Muscle layer of duodenum (tissue), 2 donors: ENCODE measurements at regions not wholly inside any gene's neighbourhood (a gene's known extent, or its start where the extent isn't known, plus 50 kb on each side); places are given as distances from the start of the nearest gene placed in this dataset.
"Not testable (repeated sequence)": the region's sequence is repeated elsewhere in the genome, so short reads cannot be mapped to it uniquely, and the experiment has no call there.

Experiments used
- H3K27ac ChIP-seq: one replicate; pipeline ENCODE4 v1.7.0; 2013; ENCODE audit warnings: mild to moderate bottlenecking, low read length
- H3K27me3 ChIP-seq: one replicate; pipeline ENCODE4 v1.7.0; 2013; ENCODE audit warnings: low read depth, mild to moderate bottlenecking, control low read depth, low read length
- H3K36me3 ChIP-seq, 2 donors: one replicate each; pipeline ENCODE4 v1.7.0; 2013; ENCODE audit warnings: low read length in 2 of 2, control low read depth in 1 of 2, mild to moderate bottlenecking in 1 of 2; ENCODE audit not compliant: insufficient read depth in 2 of 2, control insufficient read depth in 1 of 2
- H3K4me1 ChIP-seq, 2 donors: one replicate each; pipeline ENCODE4 v1.7.0; 2013; ENCODE audit warnings: low read length in 2 of 2, mild to moderate bottlenecking in 2 of 2, control low read depth in 1 of 2, moderate library complexity in 1 of 2; ENCODE audit not compliant: insufficient read depth in 2 of 2, control insufficient read depth in 1 of 2
- H3K4me3 ChIP-seq, 2 donors: one replicate each; pipeline ENCODE4 v1.7.0; 2013; ENCODE audit warnings: low read length in 2 of 2, low read depth in 1 of 2, mild to moderate bottlenecking in 1 of 2
- H3K9me3 ChIP-seq, 2 donors: one replicate each; pipeline ENCODE4 v1.7.0; 2013; ENCODE audit warnings: low read length in 2 of 2, control low read depth in 1 of 2, mild to moderate bottlenecking in 1 of 2; ENCODE audit not compliant: control insufficient read depth in 1 of 2
- donor health status: healthy.

DNA sequence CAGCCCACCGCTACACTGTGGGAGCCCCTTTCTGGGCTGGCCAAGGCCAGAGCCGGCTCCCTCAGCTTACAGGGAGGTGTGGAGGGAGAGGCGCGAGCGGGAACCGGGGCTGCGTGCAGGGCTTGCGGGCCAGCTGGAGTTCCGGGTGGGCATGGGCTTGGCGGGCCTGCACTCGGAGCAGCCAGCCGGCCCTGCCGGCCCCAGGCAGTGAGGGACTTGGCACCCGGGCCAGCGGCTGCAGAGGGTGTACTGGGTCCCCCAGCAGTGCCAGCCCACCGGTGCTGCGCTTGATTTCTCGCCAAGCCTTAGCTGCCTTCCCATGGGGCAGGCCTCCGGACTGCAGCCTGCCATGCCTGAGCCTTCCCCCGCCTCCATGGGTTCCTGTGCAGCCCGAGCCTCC, 306.2 kb downstream of the PPP4R3C start:
- H3K4me3 ChIP-seq, H3K27me3 ChIP-seq, H3K36me3 ChIP-seq, H3K4me1 ChIP-seq, H3K27ac ChIP-seq, H3K9me3 ChIP-seq: not testable (repeated sequence)

DNA sequence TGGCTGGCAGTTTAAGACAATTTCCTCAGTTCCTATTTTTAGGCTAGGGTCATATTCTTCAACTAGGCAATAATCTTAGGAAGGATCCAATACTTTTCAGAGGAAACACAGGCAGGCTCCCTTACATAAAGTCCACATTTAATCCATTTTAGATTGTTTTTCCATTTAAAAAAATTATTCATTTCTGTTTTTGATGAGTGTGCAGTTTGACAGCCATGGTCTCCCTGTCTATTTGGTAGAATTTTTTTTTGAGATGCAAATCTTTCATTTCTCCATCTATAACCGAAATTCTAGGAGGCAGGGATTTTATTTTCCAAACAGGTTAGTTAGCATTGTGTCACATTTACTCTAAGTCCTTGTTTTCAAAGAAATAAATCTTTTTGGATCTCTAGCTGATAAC, 326.8 kb downstream of the PPP4R3C start:
- H3K27me3 ChIP-seq, result no peaks in the 10 kb centered on the region
- H3K36me3 ChIP-seq, result no peaks in the 10 kb centered on the region
- no peaks in the 10 kb centered on the region for H3K9me3 ChIP-seq
- H3K4me3 ChIP-seq, result no peak overlapping the region
- H3K27ac ChIP-seq, result no peak overlapping the region
- no peaks in the 10 kb centered on the region for H3K4me1 ChIP-seq

DNA sequence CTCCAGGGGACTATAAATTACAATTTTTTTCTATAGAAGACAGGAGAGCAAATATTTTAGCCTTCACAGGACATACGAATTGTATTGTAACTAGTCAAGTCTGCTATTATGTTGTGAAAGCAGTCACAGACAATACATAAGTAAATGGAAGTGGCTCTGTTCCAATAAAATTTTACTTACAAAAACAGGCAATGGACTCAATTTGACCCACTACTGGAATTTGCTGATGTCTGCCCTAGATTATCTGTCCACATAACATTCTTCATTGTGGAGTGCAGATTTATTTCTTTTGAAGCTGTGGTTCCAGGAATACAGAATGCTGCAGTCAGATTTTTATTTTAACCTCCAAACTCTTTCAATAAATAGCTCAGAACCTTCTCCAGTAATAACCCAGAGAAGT, 330.3 kb downstream of the PPP4R3C start:
- Histone ChIP-seq H3K36me3 (no peaks in the 10 kb centered on the region), H3K4me3 (no peak overlapping the region), H3K27ac (no peak overlapping the region), H3K9me3 (peaks cover 0 to 3% of the 10 kb centered on the region in 2 donors), H3K27me3 (no peaks in the 10 kb centered on the region), H3K4me1 (no peaks in the 10 kb centered on the region)

DNA sequence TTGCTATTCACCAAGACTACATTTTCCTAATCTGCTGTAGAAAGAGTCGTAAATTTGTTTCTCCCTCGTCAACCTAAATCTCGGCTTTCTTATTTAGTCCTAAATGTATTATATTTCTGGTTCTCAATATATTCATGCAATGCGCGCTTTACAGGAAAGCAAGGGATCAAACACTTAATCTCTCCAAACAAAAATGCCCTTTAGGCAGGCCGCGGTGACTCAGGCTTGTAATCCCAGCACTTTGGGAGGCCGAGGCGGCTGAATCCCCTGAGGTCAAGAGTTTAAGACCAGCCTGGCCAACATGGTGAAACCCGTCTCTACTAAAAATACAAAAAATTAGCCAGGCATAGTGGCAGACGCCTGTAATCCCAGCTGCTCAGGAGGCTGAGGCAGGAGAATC, 376.0 kb downstream of the PPP4R3C start:
- not testable (repeated sequence) for H3K4me1 ChIP-seq, H3K9me3 ChIP-seq, H3K36me3 ChIP-seq, H3K4me3 ChIP-seq, H3K27ac ChIP-seq, H3K27me3 ChIP-seq

DNA sequence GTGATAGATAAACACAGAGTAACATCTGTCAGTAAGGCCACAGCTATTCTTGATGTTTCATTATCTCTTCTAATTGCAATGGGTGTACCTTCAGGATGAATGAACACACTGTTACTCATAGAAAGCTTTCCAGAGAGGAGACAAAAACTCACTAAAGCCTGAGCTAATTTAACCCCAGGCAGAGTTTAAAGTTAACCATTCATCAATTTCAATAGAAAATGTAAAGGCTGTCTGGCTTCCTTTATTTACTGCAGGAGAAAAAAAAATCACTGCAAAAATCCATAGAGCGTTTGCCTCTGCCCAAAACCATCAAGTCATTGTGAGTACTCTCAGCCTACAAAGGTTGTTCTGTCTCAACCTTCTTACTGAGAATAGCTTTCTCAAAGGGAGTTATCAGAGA, 376.9 kb downstream of the PPP4R3C start:
- Histone ChIP-seq H3K27ac (no peak overlapping the region), H3K4me3 (no peak overlapping the region), H3K4me1 (no peaks in the 10 kb centered on the region), H3K36me3 (no peaks in the 10 kb centered on the region), H3K27me3 (no peaks in the 10 kb centered on the region), H3K9me3 (no peaks in the 10 kb centered on the region)

DNA sequence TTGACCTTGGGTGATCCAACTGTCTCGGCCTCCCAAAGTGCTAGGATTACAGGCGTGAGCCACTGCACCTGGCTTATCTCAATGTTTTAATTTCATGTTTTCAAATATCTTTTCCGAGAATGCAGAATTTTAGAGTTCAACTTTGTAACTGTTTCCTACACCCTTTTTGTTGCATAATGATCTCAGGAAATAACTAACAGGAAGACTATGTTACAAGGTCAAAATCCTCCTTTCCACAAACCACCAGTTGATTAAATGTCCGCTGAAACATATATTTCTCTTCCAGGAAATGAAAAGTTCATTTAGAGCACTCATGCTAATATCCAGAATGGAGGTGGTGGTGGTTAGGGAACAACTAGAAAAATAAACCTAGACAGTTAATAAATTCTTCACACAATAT, 377.8 kb downstream of the PPP4R3C start:
- no peaks in the 10 kb centered on the region for H3K36me3 ChIP-seq
- H3K9me3 ChIP-seq, result no peaks in the 10 kb centered on the region
- H3K27me3 ChIP-seq, result no peaks in the 10 kb centered on the region
- H3K27ac ChIP-seq, result no peak overlapping the region
- no peaks in the 10 kb centered on the region for H3K4me1 ChIP-seq
- no peak overlapping the region for H3K4me3 ChIP-seq

DNA sequence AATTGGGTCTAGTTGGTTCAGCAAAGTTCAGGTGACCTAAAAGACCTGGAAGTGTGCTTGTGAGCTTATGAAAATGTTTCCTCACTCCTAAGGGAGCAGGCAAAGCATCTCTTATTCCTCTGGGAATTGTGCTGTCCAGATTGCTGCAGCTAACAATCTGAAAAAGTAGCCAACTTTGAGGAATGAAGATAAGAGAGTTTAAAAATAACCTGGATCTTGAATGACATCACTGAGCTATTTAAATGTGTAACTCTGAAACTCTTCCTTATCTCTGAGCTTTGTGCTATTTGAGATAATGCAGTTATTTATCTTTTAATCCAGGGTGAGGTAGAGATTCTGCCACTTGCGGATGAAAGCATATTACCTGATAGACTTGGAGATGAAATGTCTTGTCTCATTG, 384.8 kb downstream of the PPP4R3C start:
- Histone ChIP-seq H3K9me3 (peaks cover 0 to 2% of the 10 kb centered on the region in 2 donors), H3K36me3 (no peaks in the 10 kb centered on the region), H3K4me1 (no peaks in the 10 kb centered on the region), H3K27me3 (no peaks in the 10 kb centered on the region), H3K27ac (no peak overlapping the region), H3K4me3 (no peak overlapping the region)

DNA sequence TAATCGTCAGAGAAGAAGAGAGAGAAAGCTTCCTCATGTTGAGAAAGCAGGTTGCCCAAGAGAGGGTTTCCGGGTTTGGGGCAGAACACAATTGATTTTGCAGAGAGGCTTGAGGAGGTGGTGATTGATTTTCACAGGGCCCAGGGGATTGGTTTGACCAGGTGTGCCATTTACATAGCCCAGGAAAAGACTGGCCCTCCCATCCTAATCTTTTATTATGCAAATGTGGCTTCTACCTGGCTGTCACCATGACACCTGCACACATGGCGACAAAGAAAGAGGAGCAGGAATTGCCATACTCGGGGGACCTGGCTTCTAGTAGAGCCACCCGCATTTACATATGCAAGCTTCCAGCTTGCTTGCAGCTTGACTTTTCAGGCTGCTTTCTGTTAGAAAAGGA, 405.3 kb downstream of the PPP4R3C start:
- Histone ChIP-seq H3K27ac (no peak overlapping the region), H3K27me3 (no peaks in the 10 kb centered on the region), H3K4me1 (no peaks in the 10 kb centered on the region), H3K36me3 (no peaks in the 10 kb centered on the region), H3K4me3 (no peak overlapping the region), H3K9me3 (no peaks in the 10 kb centered on the region)

DNA sequence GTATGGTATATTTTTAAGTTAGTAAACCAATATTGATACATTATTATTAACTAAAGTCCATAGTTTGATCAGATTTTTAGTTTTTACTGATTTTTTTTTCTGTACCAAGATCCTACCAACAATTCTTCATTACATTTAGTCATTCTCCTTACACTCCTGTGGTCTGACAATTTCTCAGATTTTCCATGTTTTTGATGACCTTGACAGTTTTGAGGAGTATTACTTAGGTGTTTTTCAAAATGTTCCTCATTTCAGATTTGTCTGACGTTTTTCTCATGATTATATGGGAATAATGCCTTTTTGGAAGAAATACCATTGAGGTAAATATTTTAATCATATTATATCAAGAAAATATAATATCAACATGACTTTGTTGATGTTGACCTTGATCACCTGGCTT, 423.8 kb downstream of the PPP4R3C start:
- H3K9me3 ChIP-seq, result no peaks in the 10 kb centered on the region
- H3K27me3 ChIP-seq, result no peaks in the 10 kb centered on the region
- no peak overlapping the region for H3K27ac ChIP-seq
- H3K4me3 ChIP-seq, result no peak overlapping the region
- H3K4me1 ChIP-seq, result no peaks in the 10 kb centered on the region
- no peaks in the 10 kb centered on the region for H3K36me3 ChIP-seq

DNA sequence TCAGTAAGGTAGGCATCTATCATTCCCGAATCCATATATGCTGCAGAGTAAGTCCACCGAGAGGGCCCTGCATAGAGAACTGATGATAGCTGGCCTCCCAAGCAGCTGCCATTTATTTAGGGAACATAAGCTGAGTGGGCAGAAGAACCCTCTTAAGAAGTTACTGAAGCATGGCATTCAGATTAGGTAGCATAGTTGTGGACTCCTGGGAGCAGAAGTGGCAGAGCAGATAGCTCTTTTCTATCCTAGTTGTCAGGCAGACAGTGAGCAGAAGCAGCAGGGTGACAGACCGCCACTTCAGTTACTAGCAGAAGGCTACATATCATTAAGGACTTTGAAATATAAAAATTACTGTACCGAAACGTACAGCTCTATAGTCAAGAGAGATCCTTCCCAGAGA, 454.7 kb downstream of the PPP4R3C start:
- Histone ChIP-seq H3K9me3 (no peaks in the 10 kb centered on the region), H3K27ac (no peak overlapping the region), H3K4me3 (no peak overlapping the region), H3K4me1 (no peaks in the 10 kb centered on the region), H3K36me3 (no peaks in the 10 kb centered on the region), H3K27me3 (no peaks in the 10 kb centered on the region)

DNA sequence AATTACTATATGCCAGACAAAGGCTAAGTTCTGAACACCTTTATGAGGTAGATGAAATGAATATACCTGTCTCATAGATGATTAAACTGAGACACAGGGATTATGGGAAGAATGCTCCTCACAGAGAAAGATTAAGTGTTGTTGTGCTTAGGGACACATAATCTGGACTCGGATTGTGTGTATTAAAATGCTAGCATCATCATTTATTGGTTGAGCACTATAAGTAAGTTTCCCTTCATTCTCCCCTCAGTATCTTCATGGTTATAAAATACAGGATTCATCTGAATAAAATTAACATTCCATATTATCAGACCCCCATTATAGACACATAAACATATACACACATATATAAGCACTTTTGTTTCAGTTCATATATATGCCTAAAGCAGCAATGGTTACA, 463.5 kb downstream of the PPP4R3C start:
- Histone ChIP-seq H3K9me3 (no peaks in the 10 kb centered on the region), H3K27me3 (no peaks in the 10 kb centered on the region), H3K4me3 (no peak overlapping the region), H3K27ac (no peak overlapping the region), H3K4me1 (no peaks in the 10 kb centered on the region), H3K36me3 (no peaks in the 10 kb centered on the region)

DNA sequence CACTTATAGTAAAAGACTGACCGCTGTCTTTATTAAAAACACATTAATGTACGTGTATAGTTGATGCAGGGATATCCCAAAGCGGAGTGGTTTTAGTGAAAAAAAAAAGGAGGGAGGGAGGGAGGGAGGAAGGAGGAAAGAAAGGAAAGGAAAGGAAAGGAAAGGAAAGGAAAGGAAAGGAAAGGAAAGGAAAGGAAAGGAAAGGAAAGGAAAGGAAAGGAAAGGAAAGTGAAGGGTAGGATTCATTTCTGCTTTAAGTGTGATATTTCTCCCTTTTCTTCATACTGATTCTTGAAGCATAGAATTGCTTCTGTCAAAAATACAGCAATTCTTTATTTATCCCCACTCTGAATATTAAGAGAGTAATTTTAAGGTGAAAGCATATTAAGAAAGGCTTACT, 504.9 kb downstream of the PPP4R3C start:
- no peaks in the 10 kb centered on the region for H3K4me1 ChIP-seq
- no peak overlapping the region for H3K27ac ChIP-seq
- no peaks in the 10 kb centered on the region for H3K27me3 ChIP-seq
- H3K9me3 ChIP-seq, result no peaks in the 10 kb centered on the region
- no peaks in the 10 kb centered on the region for H3K36me3 ChIP-seq
- no peak overlapping the region for H3K4me3 ChIP-seq
